ENCODE measurements at regions not wholly inside any gene's neighbourhood (a gene's known extent, or its start where the extent isn't known, plus 50 kb on each side); places are given as distances from the start of the nearest gene placed in this dataset.

DNA sequence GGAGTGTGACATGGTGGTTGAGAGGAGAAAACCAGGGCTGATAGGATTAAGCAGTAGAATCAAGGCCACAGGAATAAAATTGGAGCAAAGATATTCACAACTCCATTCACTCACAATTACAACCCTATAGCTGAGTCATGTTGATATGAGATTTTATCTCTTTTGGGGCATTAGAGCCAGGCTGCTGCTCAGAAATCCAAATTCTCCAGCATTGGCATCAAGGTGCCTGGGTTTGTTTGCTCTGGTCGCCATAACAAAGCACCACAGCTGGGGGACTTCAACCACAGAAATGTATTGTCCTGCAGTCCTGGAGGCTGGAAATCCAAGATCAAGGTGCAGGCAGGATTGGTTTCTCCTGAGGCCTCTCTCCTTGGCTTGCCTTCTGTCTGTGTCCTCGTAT, 52.5 kb upstream of the GRB10 start:
- TF ChIP-seq, protein P1, sequence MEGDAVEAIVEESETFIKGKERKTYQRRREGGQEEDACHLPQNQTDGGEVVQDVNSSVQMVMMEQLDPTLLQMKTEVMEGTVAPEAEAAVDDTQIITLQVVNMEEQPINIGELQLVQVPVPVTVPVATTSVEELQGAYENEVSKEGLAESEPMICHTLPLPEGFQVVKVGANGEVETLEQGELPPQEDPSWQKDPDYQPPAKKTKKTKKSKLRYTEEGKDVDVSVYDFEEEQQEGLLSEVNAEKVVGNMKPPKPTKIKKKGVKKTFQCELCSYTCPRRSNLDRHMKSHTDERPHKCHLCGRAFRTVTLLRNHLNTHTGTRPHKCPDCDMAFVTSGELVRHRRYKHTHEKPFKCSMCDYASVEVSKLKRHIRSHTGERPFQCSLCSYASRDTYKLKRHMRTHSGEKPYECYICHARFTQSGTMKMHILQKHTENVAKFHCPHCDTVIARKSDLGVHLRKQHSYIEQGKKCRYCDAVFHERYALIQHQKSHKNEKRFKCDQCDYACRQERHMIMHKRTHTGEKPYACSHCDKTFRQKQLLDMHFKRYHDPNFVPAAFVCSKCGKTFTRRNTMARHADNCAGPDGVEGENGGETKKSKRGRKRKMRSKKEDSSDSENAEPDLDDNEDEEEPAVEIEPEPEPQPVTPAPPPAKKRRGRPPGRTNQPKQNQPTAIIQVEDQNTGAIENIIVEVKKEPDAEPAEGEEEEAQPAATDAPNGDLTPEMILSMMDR (IDR thresholded peaks at IDR 0.05): no peak
- TF ChIP-seq POLR2A (IDR thresholded peaks at IDR 0.05): no peak
- TF ChIP-seq POLR2AphosphoS5 (IDR thresholded peaks at IDR 0.05): no peak

Measured in breast epithelium (tissue), 3 donors.